Body of pancreas (tissue), 4 donors: ENCODE measurements at regions not wholly inside any gene's neighbourhood (a gene's known extent, or its start where the extent isn't known, plus 50 kb on each side); places are given as distances from the start of the nearest gene placed in this dataset.

Source experiments
- CTCF ChIP-seq, 7 experiments: fragments of 450-650 bp in 4 of 7; fragments of 200-600 bp in 3 of 7; sonication (generic) in 3 of 7; IDR thresholded peaks; one replicate each; pipeline ENCODE4 v1.5.1; 2016 to 2019; ENCODE audit warnings: antibody characterized with exemption in 7 of 7
- POLR2A ChIP-seq, 3 donors: fragments of 450-650 bp; IDR thresholded peaks; one replicate each; pipeline ENCODE4 v1.6.1; 2016; ENCODE audit warnings: antibody characterized with exemption in 3 of 3, mild to moderate bottlenecking in 2 of 3

- TF ChIP-seq CTCF (IDR thresholded peaks at IDR 0.05) (no peak), POLR2A (IDR thresholded peaks at IDR 0.05) (no peak)
Observed at GRCh38 chr10:60487543-60487942, 97.9 kb upstream of the ANK3 start.
